ENCODE measurements at regions not wholly inside any gene's neighbourhood (a gene's known extent, or its start where the extent isn't known, plus 50 kb on each side); places are given as distances from the start of the nearest gene placed in this dataset.

- TF ChIP-seq RAD21 (IDR thresholded peaks at IDR 0.05; ENCODE audit: low read depth), result no peak
- TF ChIP-seq ZBTB7A (IDR thresholded peaks at IDR 0.05; ENCODE audit: low read depth), result no peak
- no peak for TF ChIP-seq EP300 (IDR thresholded peaks at IDR 0.05; ENCODE audit: borderline replicate concordance)
These were observed 238.0 kb upstream of the NCAM2 start for GRCh38 chr21:20760221-20760620.

GRCh38 chr21:20774737-20775136 is 223.5 kb upstream of the NCAM2 start:
- no peak for TF ChIP-seq TAF1 (IDR thresholded peaks at IDR 0.05; ENCODE audit: low read depth)
- TF ChIP-seq TEAD4 (IDR thresholded peaks at IDR 0.05), result no peak
- TF ChIP-seq, protein P1, sequence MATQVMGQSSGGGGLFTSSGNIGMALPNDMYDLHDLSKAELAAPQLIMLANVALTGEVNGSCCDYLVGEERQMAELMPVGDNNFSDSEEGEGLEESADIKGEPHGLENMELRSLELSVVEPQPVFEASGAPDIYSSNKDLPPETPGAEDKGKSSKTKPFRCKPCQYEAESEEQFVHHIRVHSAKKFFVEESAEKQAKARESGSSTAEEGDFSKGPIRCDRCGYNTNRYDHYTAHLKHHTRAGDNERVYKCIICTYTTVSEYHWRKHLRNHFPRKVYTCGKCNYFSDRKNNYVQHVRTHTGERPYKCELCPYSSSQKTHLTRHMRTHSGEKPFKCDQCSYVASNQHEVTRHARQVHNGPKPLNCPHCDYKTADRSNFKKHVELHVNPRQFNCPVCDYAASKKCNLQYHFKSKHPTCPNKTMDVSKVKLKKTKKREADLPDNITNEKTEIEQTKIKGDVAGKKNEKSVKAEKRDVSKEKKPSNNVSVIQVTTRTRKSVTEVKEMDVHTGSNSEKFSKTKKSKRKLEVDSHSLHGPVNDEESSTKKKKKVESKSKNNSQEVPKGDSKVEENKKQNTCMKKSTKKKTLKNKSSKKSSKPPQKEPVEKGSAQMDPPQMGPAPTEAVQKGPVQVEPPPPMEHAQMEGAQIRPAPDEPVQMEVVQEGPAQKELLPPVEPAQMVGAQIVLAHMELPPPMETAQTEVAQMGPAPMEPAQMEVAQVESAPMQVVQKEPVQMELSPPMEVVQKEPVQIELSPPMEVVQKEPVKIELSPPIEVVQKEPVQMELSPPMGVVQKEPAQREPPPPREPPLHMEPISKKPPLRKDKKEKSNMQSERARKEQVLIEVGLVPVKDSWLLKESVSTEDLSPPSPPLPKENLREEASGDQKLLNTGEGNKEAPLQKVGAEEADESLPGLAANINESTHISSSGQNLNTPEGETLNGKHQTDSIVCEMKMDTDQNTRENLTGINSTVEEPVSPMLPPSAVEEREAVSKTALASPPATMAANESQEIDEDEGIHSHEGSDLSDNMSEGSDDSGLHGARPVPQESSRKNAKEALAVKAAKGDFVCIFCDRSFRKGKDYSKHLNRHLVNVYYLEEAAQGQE (IDR thresholded peaks at IDR 0.05; ENCODE audit: low read depth), result no peak
- no peak for TF ChIP-seq EGR1 (IDR thresholded peaks at IDR 0.05)
- TF ChIP-seq CEBPB (IDR thresholded peaks at IDR 0.05), result no peak
- TF ChIP-seq EP300 (IDR thresholded peaks at IDR 0.05; ENCODE audit: borderline replicate concordance), result no peak
- no peak for TF ChIP-seq ZBTB7A (IDR thresholded peaks at IDR 0.05; ENCODE audit: low read depth)
- TF ChIP-seq NFIC (IDR thresholded peaks at IDR 0.05), result no peak
- TF ChIP-seq TCF12 (IDR thresholded peaks at IDR 0.05; ENCODE audit: low read depth), result no peak
- TF ChIP-seq YY1 (IDR thresholded peaks at IDR 0.05; ENCODE audit: low read depth), result no peak
- TF ChIP-seq CREB1 (IDR thresholded peaks at IDR 0.05; ENCODE audit: low read depth), result no peak

GRCh38 chr21:20779321-20779720 is 218.9 kb upstream of the NCAM2 start:
- TF ChIP-seq TAF1 (IDR thresholded peaks at IDR 0.05; ENCODE audit: low read depth) (no peak), YY1 (IDR thresholded peaks at IDR 0.05; ENCODE audit: low read depth) (no peak), FOXM1 (IDR thresholded peaks at IDR 0.05; ENCODE audit: borderline replicate concordance, low read depth) (no peak), NFIC (IDR thresholded peaks at IDR 0.05) (no peak), ZBTB7A (IDR thresholded peaks at IDR 0.05; ENCODE audit: low read depth) (no peak), RAD21 (IDR thresholded peaks at IDR 0.05; ENCODE audit: low read depth) (no peak), USF1 (IDR thresholded peaks at IDR 0.05) (no peak), CREB1 (IDR thresholded peaks at IDR 0.05; ENCODE audit: low read depth) (no peak), EGR1 (IDR thresholded peaks at IDR 0.05) (no peak), EP300 (IDR thresholded peaks at IDR 0.05; ENCODE audit: borderline replicate concordance) (no peak), TCF12 (IDR thresholded peaks at IDR 0.05; ENCODE audit: low read depth) (no peak), TEAD4 (IDR thresholded peaks at IDR 0.05) (no peak)
- TF ChIP-seq, protein P2, sequence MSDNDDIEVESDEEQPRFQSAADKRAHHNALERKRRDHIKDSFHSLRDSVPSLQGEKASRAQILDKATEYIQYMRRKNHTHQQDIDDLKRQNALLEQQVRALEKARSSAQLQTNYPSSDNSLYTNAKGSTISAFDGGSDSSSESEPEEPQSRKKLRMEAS (IDR thresholded peaks at IDR 0.05), result no peak
- TF ChIP-seq, protein P1 (IDR thresholded peaks at IDR 0.05; ENCODE audit: low read depth), result no peak

DNA sequence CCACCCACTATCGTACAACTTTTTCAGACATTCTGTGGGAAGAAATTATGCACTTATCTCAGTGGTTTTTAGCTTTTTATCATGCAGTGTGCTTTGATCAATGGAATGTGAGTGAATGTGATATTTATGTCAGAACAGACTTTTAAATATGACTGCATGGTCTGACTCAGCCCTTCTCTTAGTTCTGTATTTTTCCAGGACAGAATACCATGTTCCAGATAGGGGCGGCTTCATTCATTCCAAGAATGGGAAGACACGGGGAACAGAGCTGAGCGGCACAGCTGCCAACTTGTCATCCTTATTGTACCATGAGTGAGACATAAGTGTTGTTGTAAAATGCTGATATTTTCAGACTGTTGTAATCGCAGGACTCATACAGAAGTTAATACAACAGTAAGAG is 214.6 kb upstream of the NCAM2 start:
- TF ChIP-seq RAD21 (IDR thresholded peaks at IDR 0.05; ENCODE audit: low read depth) (no peak), CREB1 (IDR thresholded peaks at IDR 0.05; ENCODE audit: low read depth) (no peak), EP300 (IDR thresholded peaks at IDR 0.05; ENCODE audit: borderline replicate concordance) (no peak), TEAD4 (IDR thresholded peaks at IDR 0.05) (no peak)

- TF ChIP-seq ZBTB7A (IDR thresholded peaks at IDR 0.05; ENCODE audit: low read depth) (no peak), TCF12 (IDR thresholded peaks at IDR 0.05; ENCODE audit: low read depth) (no peak), NFIC (IDR thresholded peaks at IDR 0.05) (no peak), FOXM1 (IDR thresholded peaks at IDR 0.05; ENCODE audit: borderline replicate concordance, low read depth) (no peak), CEBPB (IDR thresholded peaks at IDR 0.05) (no peak), RAD21 (IDR thresholded peaks at IDR 0.05; ENCODE audit: low read depth) (no peak), YY1 (IDR thresholded peaks at IDR 0.05; ENCODE audit: low read depth) (no peak), EP300 (IDR thresholded peaks at IDR 0.05; ENCODE audit: borderline replicate concordance) (no peak), CREB1 (IDR thresholded peaks at IDR 0.05; ENCODE audit: low read depth) (no peak), USF1 (IDR thresholded peaks at IDR 0.05) (no peak), EGR1 (IDR thresholded peaks at IDR 0.05) (no peak), TAF1 (IDR thresholded peaks at IDR 0.05; ENCODE audit: low read depth) (no peak), TEAD4 (IDR thresholded peaks at IDR 0.05) (no peak)
- TF ChIP-seq, protein P2 (IDR thresholded peaks at IDR 0.05), result no peak
- TF ChIP-seq, protein P1 (IDR thresholded peaks at IDR 0.05; ENCODE audit: low read depth), result no peak
These were observed 208.3 kb upstream of the NCAM2 start for GRCh38 chr21:20789729-20790500.
